Activated CD4-positive, alpha-beta T cell treated with anti-CD3 and anti-CD28 coated beads, Interleukin-2, amount 50 U/mL, for 16 hours (primary cell): ENCODE measurements at regions not wholly inside any gene's neighbourhood (a gene's known extent, or its start where the extent isn't known, plus 50 kb on each side); places are given as distances from the start of the nearest gene placed in this dataset.
"Not testable (repeated sequence)": the region's sequence is repeated elsewhere in the genome, so short reads cannot be mapped to it uniquely, and the experiment has no call there.

Source experiments
- DNase-seq: peaks from one replicate; pipeline ENCODE4 v3.0.0-alpha.2; 2020

- DNase-seq: no peak
These were observed 120.0 kb upstream of the RREB1 start for GRCh38 chr6:6987749-6988148.

GRCh38 chr6:6990059-6990458, 117.7 kb upstream of the RREB1 start:
- not testable (repeated sequence) for DNase-seq

- no peak for DNase-seq
These were observed 114.1 kb upstream of the RREB1 start for GRCh38 chr6:6993503-6994237.

GRCh38 chr6:6994796-6995195, 113.0 kb upstream of the RREB1 start:
- no peak for DNase-seq

GRCh38 chr6:6995328-6995727, 112.4 kb upstream of the RREB1 start:
- no peak for DNase-seq

GRCh38 chr6:6996124-6996523, 111.6 kb upstream of the RREB1 start:
- no peak for DNase-seq

GRCh38 chr6:6997263-6998193, 110.2 kb upstream of the RREB1 start:
- DNase-seq: no peak

GRCh38 chr6:6998194-6998569, 109.6 kb upstream of the RREB1 start:
- no peak for DNase-seq

GRCh38 chr6:7000825-7001777, 106.7 kb upstream of the RREB1 start:
- no peak for DNase-seq

GRCh38 chr6:7003041-7003440, 104.7 kb upstream of the RREB1 start:
- no peak for DNase-seq

- no peak for DNase-seq
These were observed 103.0 kb upstream of the RREB1 start for GRCh38 chr6:7004581-7005297.

GRCh38 chr6:7006515-7007191, 101.1 kb upstream of the RREB1 start:
- DNase-seq: no peak

- DNase-seq: no peak
These were observed 99.2 kb upstream of the RREB1 start for GRCh38 chr6:7008451-7008988.

GRCh38 chr6:7016226-7016625, 91.5 kb upstream of the RREB1 start:
- no peak for DNase-seq

GRCh38 chr6:7021301-7021700, 86.5 kb upstream of the RREB1 start:
- no peak for DNase-seq

- DNase-seq: no peak
These were observed 81.9 kb upstream of the RREB1 start for GRCh38 chr6:7025861-7026260.

GRCh38 chr6:7028963-7029362, 78.8 kb upstream of the RREB1 start:
- DNase-seq: not testable (repeated sequence)

GRCh38 chr6:7030968-7031367, 76.8 kb upstream of the RREB1 start:
- DNase-seq: not testable (repeated sequence)

- no peak for DNase-seq
These were observed 74.6 kb upstream of the RREB1 start for GRCh38 chr6:7033202-7033601.

- DNase-seq: no peak
These were observed 73.7 kb upstream of the RREB1 start for GRCh38 chr6:7034055-7034454.

GRCh38 chr6:7035837-7036249, 71.9 kb upstream of the RREB1 start:
- DNase-seq: no peak
